A549 (cell line): ENCODE measurements at regions not wholly inside any gene's neighbourhood (a gene's known extent, or its start where the extent isn't known, plus 50 kb on each side); places are given as distances from the start of the nearest gene placed in this dataset.

Experiments
- CBX2 ChIP-seq: fragments of 200-600 bp; sonication (generic); IDR thresholded peaks from 2 replicates; pipeline ENCODE4 v1.6.1; 2016; ENCODE audit warnings: low read depth, mild to moderate bottlenecking, borderline replicate concordance
- EHF ChIP-seq: fragments of 250-450 bp; sonication (Bioruptor Pico); IDR thresholded peaks from 2 replicates; pipeline ENCODE4 v1.5.0; 2020; ENCODE audit warnings: mild to moderate bottlenecking
- EP300 ChIP-seq, 2 experiments: fragments of >200 bp; sonication (Bioruptor Twin); formaldehyde crosslinking; IDR thresholded peaks; 2 replicates in 1 of 2; 3 replicates in 1 of 2; pipeline ENCODE4 v1.6.1; 2016 to 2017
- MAX ChIP-seq: IDR thresholded peaks from 2 replicates; pipeline ENCODE4 v1.6.1; 2012
- MAZ ChIP-seq: fragments of 150-350 bp; IDR thresholded peaks from 2 replicates; pipeline ENCODE4 v1.6.1; 2014; ENCODE audit warnings: antibody characterized with exemption, low read depth, low read length, borderline replicate concordance
- PBX3 ChIP-seq: IDR thresholded peaks from 2 replicates; pipeline ENCODE4 v1.6.1; 2012
- RAD21 ChIP-seq, 2 experiments: fragments of >200 bp in 1 of 2; sonication (Bioruptor Twin) in 1 of 2; formaldehyde crosslinking in 1 of 2; IDR thresholded peaks in 1 of 2; conservative IDR thresholded peaks in 1 of 2; 2 replicates in 1 of 2; 3 replicates in 1 of 2; pipeline ENCODE4 v1.6.1; 2012 to 2018; ENCODE audit warnings: inconsistent platforms in 1 of 2
- TF ChIP-seq, protein P1 (sequence below): fragments of >200 bp; sonication (Bioruptor Twin); formaldehyde crosslinking; IDR thresholded peaks from 3 replicates; pipeline ENCODE4 v1.5.1; 2016

DNA sequence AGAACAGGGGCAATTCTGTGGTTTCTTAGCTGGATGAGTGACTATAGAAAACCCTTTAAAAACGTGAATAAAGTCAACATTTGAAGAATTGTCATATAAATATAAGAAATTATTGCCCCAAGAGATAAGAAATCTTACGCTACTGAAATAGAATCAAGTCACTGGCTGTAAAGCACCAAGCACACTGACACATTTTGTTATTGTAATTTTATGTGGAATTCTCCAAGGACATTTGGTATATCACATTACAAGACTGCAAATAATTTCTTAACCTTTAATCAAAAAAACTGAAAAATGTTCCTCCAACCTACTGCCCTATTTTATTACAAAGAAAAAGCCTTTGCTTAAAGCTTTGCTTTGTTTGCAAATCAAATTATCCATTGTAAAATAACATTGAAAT is 383.3 kb downstream of the IPMK start:
- no peak for TF ChIP-seq EP300 (IDR thresholded peaks at IDR 0.05)
- no peak for TF ChIP-seq RAD21 (conservative IDR thresholded peaks at IDR 0.05 in 1 of 2, IDR thresholded peaks at IDR 0.05 in 1 of 2)
- TF ChIP-seq, protein P1, sequence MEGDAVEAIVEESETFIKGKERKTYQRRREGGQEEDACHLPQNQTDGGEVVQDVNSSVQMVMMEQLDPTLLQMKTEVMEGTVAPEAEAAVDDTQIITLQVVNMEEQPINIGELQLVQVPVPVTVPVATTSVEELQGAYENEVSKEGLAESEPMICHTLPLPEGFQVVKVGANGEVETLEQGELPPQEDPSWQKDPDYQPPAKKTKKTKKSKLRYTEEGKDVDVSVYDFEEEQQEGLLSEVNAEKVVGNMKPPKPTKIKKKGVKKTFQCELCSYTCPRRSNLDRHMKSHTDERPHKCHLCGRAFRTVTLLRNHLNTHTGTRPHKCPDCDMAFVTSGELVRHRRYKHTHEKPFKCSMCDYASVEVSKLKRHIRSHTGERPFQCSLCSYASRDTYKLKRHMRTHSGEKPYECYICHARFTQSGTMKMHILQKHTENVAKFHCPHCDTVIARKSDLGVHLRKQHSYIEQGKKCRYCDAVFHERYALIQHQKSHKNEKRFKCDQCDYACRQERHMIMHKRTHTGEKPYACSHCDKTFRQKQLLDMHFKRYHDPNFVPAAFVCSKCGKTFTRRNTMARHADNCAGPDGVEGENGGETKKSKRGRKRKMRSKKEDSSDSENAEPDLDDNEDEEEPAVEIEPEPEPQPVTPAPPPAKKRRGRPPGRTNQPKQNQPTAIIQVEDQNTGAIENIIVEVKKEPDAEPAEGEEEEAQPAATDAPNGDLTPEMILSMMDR: no peak
- TF ChIP-seq PBX3: no peak
- TF ChIP-seq EHF (CRISPR knock-in tag): no peak
- TF ChIP-seq MAZ: no peak
- no peak for TF ChIP-seq CBX2
- no peak for TF ChIP-seq MAX
